ENCODE measurements at regions not wholly inside any gene's neighbourhood (a gene's known extent, or its start where the extent isn't known, plus 50 kb on each side); places are given as distances from the start of the nearest gene placed in this dataset.

DNA sequence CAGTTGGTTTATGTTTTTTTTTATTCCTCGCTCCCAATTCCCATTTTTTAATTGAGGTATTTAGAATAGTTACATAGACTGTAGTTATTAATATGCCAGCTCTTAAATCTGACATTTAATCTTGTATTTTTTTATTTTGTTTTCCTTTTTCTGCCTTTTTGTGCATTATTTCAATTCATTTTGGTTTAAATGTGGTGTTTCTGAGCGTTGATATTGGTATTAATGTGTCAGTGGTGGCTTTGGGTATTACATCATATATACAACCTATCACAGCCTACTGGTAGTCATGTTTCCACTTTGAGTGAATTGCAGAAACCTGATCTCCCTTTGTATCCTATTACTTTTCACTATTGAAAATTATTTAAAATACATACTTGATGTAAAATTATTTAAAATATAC is 1027.3 kb downstream of the KCNT2 start:
- Histone ChIP-seq H3K9ac (ENCODE audit: low read depth, low read length) (no peak overlapping the region), H3K36me3 (ENCODE audit: insufficient read depth, low read length) (no peaks in the 10 kb centered on the region), H3K27me3 (ENCODE audit: control insufficient read depth, insufficient read depth, low read length) (no peaks in the 10 kb centered on the region), H3K4me1 (ENCODE audit: control insufficient read depth, insufficient read depth, low read length) (no peaks in the 10 kb centered on the region), H3K9me3 (replicated peaks; ENCODE audit: low read length) (no peaks in the 10 kb centered on the region), H3K4me3 (ENCODE audit: low read length) (no peak overlapping the region), H3K4me2 (ENCODE audit: low read length) (no peak overlapping the region)

DNA sequence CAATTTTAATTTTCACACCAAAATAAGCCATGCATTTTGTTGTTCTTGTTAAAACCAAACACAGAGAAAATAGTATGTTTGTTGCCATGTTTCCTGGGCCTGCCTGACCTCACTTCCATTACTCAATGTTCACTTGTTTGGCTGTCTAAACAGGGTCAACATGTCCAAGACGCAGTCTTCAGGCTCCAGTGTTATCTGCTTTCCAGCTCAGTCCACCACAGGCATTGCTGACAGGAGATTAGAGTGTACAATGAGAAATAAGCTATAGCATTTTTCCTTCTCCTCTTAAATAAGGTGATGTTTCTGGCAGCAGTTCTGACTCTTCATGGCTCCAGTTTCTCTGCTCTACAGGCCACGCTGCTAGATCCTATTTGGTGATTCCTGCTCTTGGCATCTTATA is 1030.5 kb downstream of the KCNT2 start:
- Histone ChIP-seq H3K36me3 (ENCODE audit: insufficient read depth, low read length) (no peaks in the 10 kb centered on the region), H3K27me3 (ENCODE audit: control insufficient read depth, insufficient read depth, low read length) (no peaks in the 10 kb centered on the region), H3K4me3 (ENCODE audit: low read length) (no peak overlapping the region), H3K4me2 (ENCODE audit: low read length) (no peak overlapping the region), H3K9me3 (replicated peaks; ENCODE audit: low read length) (no peaks in the 10 kb centered on the region), H3K4me1 (ENCODE audit: control insufficient read depth, insufficient read depth, low read length) (no peaks in the 10 kb centered on the region), H3K9ac (ENCODE audit: low read depth, low read length) (no peak overlapping the region)

DNA sequence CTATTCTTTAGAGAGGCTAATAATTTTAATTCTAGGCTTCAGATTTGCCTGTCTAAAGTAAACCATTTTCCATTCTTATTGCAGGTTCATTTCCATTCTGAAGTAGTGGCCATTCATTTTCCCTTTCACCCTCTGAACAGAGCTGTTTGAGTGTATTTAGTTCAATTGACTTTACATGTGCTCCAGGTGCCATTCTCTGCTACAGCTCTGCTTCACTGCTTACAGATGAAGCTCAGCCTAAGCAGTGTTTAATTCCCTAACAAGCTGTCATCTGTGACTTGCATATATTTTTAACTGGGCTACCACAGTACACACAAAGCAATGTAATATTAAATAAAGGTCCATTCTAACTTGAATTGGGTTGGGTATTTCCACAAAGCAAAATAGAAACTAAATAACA is 1031.6 kb downstream of the KCNT2 start:
- H3K36me3 ChIP-seq (ENCODE audit: insufficient read depth, low read length) = no peaks in the 10 kb centered on the region

DNA sequence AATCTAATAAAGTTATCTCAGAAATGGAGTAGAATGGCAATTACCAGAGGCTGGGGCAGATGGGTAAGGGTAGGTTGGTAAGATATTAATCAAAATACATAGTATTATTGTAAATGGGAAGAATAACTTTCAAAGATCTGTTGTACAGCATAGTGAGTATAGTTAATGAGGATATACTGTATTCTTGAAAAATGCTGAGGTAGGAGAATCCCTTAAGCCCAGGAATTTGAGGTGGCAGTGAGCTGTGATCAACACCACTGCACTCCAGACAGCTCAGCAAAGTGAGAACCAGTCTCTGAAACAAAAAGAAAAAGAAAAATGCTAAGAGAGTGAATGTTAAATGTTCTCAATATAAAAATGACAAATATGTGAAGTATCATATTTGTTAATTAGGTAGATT is 1033.7 kb downstream of the KCNT2 start:
- Histone ChIP-seq H3K4me3 (ENCODE audit: low read length) (no peak overlapping the region), H3K36me3 (ENCODE audit: insufficient read depth, low read length) (no peaks in the 10 kb centered on the region), H3K9me3 (replicated peaks; ENCODE audit: low read length) (no peaks in the 10 kb centered on the region), H3K27me3 (ENCODE audit: control insufficient read depth, insufficient read depth, low read length) (no peaks in the 10 kb centered on the region), H3K9ac (ENCODE audit: low read depth, low read length) (no peak overlapping the region), H3K4me2 (ENCODE audit: low read length) (no peak overlapping the region), H3K4me1 (ENCODE audit: control insufficient read depth, insufficient read depth, low read length) (no peaks in the 10 kb centered on the region)

More for the DNA sequence above, 1031.6 kb downstream of the KCNT2 start:
- H3K9ac ChIP-seq (ENCODE audit: low read depth, low read length) = no peak overlapping the region
- no peak overlapping the region for H3K4me3 ChIP-seq (ENCODE audit: low read length)
- H3K4me2 ChIP-seq (ENCODE audit: low read length) = no peak overlapping the region
- H3K27me3 ChIP-seq (ENCODE audit: control insufficient read depth, insufficient read depth, low read length) = no peaks in the 10 kb centered on the region
- no peaks in the 10 kb centered on the region for H3K4me1 ChIP-seq (ENCODE audit: control insufficient read depth, insufficient read depth, low read length)
- H3K9me3 ChIP-seq (replicated peaks; ENCODE audit: low read length) = no peaks in the 10 kb centered on the region

DNA sequence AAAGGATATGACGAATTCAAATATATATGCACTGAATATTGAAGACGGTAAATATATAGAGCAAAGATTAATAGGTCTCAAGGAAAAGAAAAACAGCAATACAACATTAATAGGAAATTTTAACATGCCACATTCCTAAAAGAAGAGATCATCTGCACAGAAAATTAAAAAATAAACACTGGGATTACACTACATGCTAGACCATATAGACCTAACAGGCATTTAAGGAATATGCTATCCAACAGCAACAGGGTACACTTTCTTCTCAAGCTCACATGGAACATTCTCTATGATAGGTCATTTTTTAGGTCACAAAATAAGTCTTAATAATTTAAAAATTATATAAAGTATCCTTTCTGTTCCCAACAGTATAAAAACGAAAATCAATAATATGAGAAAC is 1038.3 kb downstream of the KCNT2 start:
- Histone ChIP-seq H3K4me1 (ENCODE audit: control insufficient read depth, insufficient read depth, low read length) (no peaks in the 10 kb centered on the region), H3K36me3 (ENCODE audit: insufficient read depth, low read length) (no peaks in the 10 kb centered on the region), H3K9ac (ENCODE audit: low read depth, low read length) (no peak overlapping the region), H3K4me3 (ENCODE audit: low read length) (no peak overlapping the region), H3K9me3 (replicated peaks; ENCODE audit: low read length) (no peaks in the 10 kb centered on the region), H3K27me3 (ENCODE audit: control insufficient read depth, insufficient read depth, low read length) (no peaks in the 10 kb centered on the region), H3K4me2 (ENCODE audit: low read length) (no peak overlapping the region)

DNA sequence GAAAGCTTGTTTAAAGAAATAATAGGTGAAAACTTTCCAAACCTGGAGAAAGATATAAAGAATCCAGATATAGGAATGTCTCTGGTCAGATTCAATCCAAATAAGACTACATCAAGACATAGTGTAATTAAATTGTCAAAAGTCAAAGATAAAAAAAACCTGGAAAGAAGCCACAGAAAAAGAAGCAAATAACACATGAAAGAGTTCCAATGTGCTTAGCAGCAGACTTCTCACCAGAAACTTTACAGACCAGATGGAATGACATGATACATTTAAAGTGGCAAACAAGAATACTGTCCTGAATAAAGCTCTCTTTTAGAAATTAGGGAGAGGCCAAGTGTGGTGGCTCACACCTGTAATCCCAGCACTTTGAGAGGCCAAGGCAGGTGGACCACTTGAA is 1039.9 kb downstream of the KCNT2 start:
- H3K9ac ChIP-seq (ENCODE audit: low read depth, low read length) = no peak overlapping the region
- no peaks in the 10 kb centered on the region for H3K36me3 ChIP-seq (ENCODE audit: insufficient read depth, low read length)
- no peaks in the 10 kb centered on the region for H3K27me3 ChIP-seq (ENCODE audit: control insufficient read depth, insufficient read depth, low read length)
- no peak overlapping the region for H3K4me2 ChIP-seq (ENCODE audit: low read length)
- H3K9me3 ChIP-seq (replicated peaks; ENCODE audit: low read length) = no peaks in the 10 kb centered on the region
- no peaks in the 10 kb centered on the region for H3K4me1 ChIP-seq (ENCODE audit: control insufficient read depth, insufficient read depth, low read length)
- no peak overlapping the region for H3K4me3 ChIP-seq (ENCODE audit: low read length)

DNA sequence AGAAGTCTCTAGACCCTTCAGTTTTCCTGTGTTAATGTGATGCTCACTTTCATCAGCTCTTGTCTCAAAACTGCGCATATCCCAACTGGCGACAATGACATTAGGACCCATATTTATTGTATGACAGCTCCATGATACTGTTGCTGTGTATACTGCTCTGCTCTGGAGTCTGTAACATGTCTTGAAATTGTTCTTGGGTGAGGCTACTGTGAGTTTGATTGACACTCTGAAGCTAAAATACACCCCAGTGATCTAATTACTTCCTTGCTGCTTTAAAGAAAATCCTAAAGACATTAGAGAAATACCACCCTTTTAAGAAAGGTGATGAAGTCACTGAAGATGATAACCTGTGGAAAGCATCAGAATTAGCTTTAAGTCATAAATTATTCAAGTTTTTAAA is 1046.2 kb downstream of the KCNT2 start:
- no peaks in the 10 kb centered on the region for H3K9me3 ChIP-seq (replicated peaks; ENCODE audit: low read length)
- no peak overlapping the region for H3K9ac ChIP-seq (ENCODE audit: low read depth, low read length)
- H3K27me3 ChIP-seq (ENCODE audit: control insufficient read depth, insufficient read depth, low read length) = no peaks in the 10 kb centered on the region
- H3K36me3 ChIP-seq (ENCODE audit: insufficient read depth, low read length) = no peaks in the 10 kb centered on the region
- no peak overlapping the region for H3K4me3 ChIP-seq (ENCODE audit: low read length)
- no peaks in the 10 kb centered on the region for H3K4me1 ChIP-seq (ENCODE audit: control insufficient read depth, insufficient read depth, low read length)
- no peak overlapping the region for H3K4me2 ChIP-seq (ENCODE audit: low read length)

DNA sequence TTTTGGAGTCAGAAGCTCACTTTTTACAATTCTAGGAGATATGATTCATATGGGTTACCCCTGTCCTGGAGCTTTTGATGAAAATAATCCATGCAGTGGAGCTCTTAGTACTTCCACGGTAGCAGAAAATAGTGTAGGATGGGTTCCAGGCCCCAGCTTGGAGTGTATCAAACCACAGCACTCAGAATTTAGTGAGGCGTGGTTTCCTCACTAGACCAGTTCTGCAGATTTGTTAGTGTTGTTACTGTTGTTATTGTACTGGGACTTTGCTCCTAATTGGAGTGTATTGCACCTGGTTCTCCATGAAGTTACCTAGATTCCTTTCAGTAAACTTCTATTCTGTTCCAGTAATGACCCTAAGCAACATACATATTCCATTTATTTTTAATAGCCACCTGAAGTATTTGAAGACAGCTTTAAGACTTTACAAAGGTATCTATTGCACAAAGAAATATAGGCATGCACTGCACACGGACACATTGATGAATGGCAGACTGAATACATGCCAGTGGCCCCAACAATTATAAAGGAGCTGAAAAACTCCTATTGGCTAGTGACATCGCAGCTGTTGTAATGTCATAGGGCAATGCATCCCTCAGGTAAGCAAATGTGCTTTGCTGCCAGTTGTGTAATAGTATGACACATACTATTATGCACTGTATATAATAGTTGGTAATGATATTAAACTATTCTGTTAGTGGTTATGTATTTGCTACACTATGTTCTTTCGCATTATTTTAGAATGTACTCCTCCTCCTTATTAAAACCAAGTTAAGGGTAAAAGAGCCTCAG is 1058.0 kb downstream of the KCNT2 start:
- H3K27me3 ChIP-seq (ENCODE audit: control insufficient read depth, insufficient read depth, low read length) = no peaks in the 10 kb centered on the region
- no peaks in the 10 kb centered on the region for H3K4me1 ChIP-seq (ENCODE audit: control insufficient read depth, insufficient read depth, low read length)
- no peaks in the 10 kb centered on the region for H3K36me3 ChIP-seq (ENCODE audit: insufficient read depth, low read length)
- no peak overlapping the region for H3K4me3 ChIP-seq (ENCODE audit: low read length)
- H3K9me3 ChIP-seq (replicated peaks; ENCODE audit: low read length) = no peaks in the 10 kb centered on the region
- no peak overlapping the region for H3K9ac ChIP-seq (ENCODE audit: low read depth, low read length)
- H3K4me2 ChIP-seq (ENCODE audit: low read length) = no peak overlapping the region

DNA sequence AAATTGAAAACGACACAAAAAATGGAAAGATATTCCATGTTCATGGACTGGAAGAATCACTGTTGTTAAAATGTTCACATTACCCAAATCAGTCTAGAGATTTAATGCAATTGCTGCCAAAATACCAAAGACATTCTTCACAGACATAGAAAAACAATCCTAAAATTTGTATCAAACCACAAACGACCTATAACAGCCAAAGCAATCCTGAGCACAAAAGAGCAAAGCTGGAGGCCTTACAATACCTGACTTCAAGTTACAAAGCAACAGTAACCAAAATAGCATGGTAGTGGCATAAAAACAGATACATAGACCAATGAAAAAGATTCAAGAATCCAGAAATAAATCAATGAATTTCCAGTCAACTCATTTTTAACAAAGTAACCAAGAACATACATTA is 1077.3 kb downstream of the KCNT2 start:
- no peaks in the 10 kb centered on the region for H3K9me3 ChIP-seq (replicated peaks; ENCODE audit: low read length)
- no peak overlapping the region for H3K4me3 ChIP-seq (ENCODE audit: low read length)
- no peak overlapping the region for H3K4me2 ChIP-seq (ENCODE audit: low read length)
- H3K36me3 ChIP-seq (ENCODE audit: insufficient read depth, low read length) = no peaks in the 10 kb centered on the region
- H3K4me1 ChIP-seq (ENCODE audit: control insufficient read depth, insufficient read depth, low read length) = no peaks in the 10 kb centered on the region
- no peaks in the 10 kb centered on the region for H3K27me3 ChIP-seq (ENCODE audit: control insufficient read depth, insufficient read depth, low read length)
- H3K9ac ChIP-seq (ENCODE audit: low read depth, low read length) = no peak overlapping the region

DNA sequence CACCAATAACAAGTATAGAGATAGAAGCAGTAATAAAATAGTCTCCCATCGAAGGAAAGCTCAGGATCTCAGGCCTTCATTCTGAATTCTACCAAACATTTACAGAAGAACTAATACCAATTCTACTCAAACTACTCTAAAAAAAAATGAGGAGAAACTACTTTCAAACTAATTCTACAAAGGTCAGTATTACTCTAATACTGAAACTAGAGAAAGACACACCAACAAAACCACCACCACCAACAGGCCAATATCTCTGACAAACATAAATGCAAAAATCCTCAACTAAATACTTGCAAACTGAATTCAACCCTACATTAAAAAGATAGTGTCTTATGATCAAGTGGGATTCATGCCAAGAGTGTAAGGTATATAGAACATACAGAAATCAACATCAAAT is 1078.4 kb downstream of the KCNT2 start:
- Histone ChIP-seq H3K9ac (ENCODE audit: low read depth, low read length) (no peak overlapping the region), H3K27me3 (ENCODE audit: control insufficient read depth, insufficient read depth, low read length) (no peaks in the 10 kb centered on the region), H3K9me3 (replicated peaks; ENCODE audit: low read length) (no peaks in the 10 kb centered on the region), H3K4me3 (ENCODE audit: low read length) (no peak overlapping the region), H3K36me3 (ENCODE audit: insufficient read depth, low read length) (no peaks in the 10 kb centered on the region), H3K4me2 (ENCODE audit: low read length) (no peak overlapping the region), H3K4me1 (ENCODE audit: control insufficient read depth, insufficient read depth, low read length) (no peaks in the 10 kb centered on the region)

DNA sequence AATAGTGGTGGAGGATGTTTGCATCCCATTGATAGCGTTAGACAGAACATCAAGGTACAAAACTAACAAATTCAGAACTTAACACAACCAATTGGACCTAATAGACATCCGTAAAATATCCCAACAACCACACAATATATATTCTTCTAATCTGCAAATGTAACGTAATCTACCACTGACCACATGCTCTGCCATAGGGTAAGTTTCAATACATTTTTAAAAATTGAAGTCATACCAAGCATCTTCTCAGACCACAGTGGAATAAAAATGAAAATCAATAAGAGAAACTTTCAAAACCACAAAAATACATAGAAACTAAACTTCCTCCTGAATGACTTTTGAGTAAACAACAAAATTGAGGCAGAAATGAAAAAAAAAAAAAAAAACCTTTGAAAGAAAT is 1087.5 kb downstream of the KCNT2 start:
- no peak overlapping the region for H3K4me2 ChIP-seq (ENCODE audit: low read length)
- no peak overlapping the region for H3K4me3 ChIP-seq (ENCODE audit: low read length)
- H3K27me3 ChIP-seq (ENCODE audit: control insufficient read depth, insufficient read depth, low read length) = no peaks in the 10 kb centered on the region
- no peak overlapping the region for H3K9ac ChIP-seq (ENCODE audit: low read depth, low read length)
- H3K36me3 ChIP-seq (ENCODE audit: insufficient read depth, low read length) = no peaks in the 10 kb centered on the region
- no peaks in the 10 kb centered on the region for H3K9me3 ChIP-seq (replicated peaks; ENCODE audit: low read length)
- H3K4me1 ChIP-seq (ENCODE audit: control insufficient read depth, insufficient read depth, low read length) = no peaks in the 10 kb centered on the region

DNA sequence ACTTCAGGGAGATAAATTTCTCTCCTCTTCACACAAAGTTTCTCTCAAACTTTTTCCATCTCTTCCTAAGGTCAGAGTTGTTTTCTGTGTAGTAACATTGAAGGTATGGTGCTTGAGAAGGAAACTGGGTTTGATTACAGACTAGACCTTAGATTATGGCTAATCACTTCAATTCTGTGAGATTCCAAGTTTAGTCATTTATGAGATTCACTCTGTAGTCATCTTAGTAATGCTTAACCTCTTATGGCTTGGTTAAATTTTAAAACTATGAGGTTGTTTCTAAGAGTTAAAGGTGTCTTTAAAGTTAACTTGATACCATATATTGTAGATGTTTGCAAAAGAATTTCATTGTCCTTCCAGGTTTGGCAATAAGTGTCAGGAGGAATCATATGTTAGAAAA is 1092.2 kb downstream of the KCNT2 start:
- Histone ChIP-seq H3K36me3 (ENCODE audit: insufficient read depth, low read length) (no peaks in the 10 kb centered on the region), H3K9me3 (replicated peaks; ENCODE audit: low read length) (no peaks in the 10 kb centered on the region), H3K4me1 (ENCODE audit: control insufficient read depth, insufficient read depth, low read length) (no peaks in the 10 kb centered on the region), H3K9ac (ENCODE audit: low read depth, low read length) (no peak overlapping the region), H3K4me3 (ENCODE audit: low read length) (no peak overlapping the region), H3K4me2 (ENCODE audit: low read length) (no peak overlapping the region), H3K27me3 (ENCODE audit: control insufficient read depth, insufficient read depth, low read length) (no peaks in the 10 kb centered on the region)

Measured in skeletal muscle satellite cell (primary cell).